NT2/D1 (cell line): ENCODE measurements at regions not wholly inside any gene's neighbourhood (a gene's known extent, or its start where the extent isn't known, plus 50 kb on each side); places are given as distances from the start of the nearest gene placed in this dataset.

Source experiments
- DNase-seq: peaks from one replicate; pipeline ENCODE4 v3.0.0-alpha.2; 2011; ENCODE audit warnings: low read depth, low spot score
- H3K27me3 ChIP-seq: 2 replicates; pipeline ENCODE4 v1.6.0; 2011; ENCODE audit warnings: mild to moderate bottlenecking; ENCODE audit not compliant: insufficient read length, insufficient read depth
- H3K36me3 ChIP-seq: 2 replicates; pipeline ENCODE4 v1.6.1; 2011; ENCODE audit warnings: mild to moderate bottlenecking, low read length, mixed read lengths; ENCODE audit not compliant: insufficient read depth, insufficient read length
- H3K4me1 ChIP-seq: 2 replicates; pipeline ENCODE4 v1.5.1; 2011; ENCODE audit not compliant: insufficient read depth, insufficient read length
- H3K4me3 ChIP-seq: 2 replicates; pipeline ENCODE4 v1.5.1; 2011; ENCODE audit warnings: low read depth; ENCODE audit not compliant: insufficient read length
- H3K9ac ChIP-seq: 2 replicates; pipeline ENCODE4 v1.6.0; 2011; ENCODE audit warnings: low read depth; ENCODE audit not compliant: insufficient read length
- H3K9me3 ChIP-seq: 2 replicates; pipeline ENCODE4 v1.5.1; 2011; ENCODE audit warnings: mild to moderate bottlenecking, low read length; ENCODE audit not compliant: insufficient read depth
- SUZ12 ChIP-seq: IDR thresholded peaks from 2 replicates; pipeline ENCODE4 v1.6.1; 2011; ENCODE audit not compliant: insufficient read length, insufficient read depth; ENCODE audit errors: extremely low read depth
- YY1 ChIP-seq: IDR thresholded peaks from 2 replicates; pipeline ENCODE4 v1.6.1; 2011; ENCODE audit not compliant: insufficient read length, insufficient read depth
- ZNF274 ChIP-seq: IDR thresholded peaks from 2 replicates; pipeline ENCODE4 v1.6.1; 2011; ENCODE audit warnings: mild to moderate bottlenecking, low read depth, low read length

DNA sequence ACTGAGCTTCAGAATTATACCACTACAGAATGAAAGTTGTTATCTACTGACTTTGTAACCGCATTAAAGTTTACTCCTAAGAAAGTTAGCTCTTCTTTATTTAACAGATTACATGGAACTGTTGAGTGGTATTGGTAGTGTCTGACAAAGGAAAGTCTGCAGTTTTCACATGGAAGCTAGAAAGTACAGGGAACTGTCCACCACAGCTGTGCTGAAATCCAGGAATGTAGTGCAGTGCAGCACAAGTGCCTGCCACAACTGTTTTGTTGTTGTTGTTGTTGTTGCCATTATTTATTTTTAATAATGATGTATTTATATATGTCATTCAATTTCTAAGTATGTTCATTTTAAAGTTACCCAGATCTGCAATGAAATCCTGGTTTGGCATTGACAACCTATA is 464.9 kb downstream of the TBC1D32 start:
- DNase-seq = no peak
- no peak overlapping the region for H3K9ac ChIP-seq
- H3K4me3 ChIP-seq = no peak overlapping the region
- TF ChIP-seq ZNF274 (no peak), SUZ12 (no peak), YY1 (no peak)
- H3K9me3 ChIP-seq = no peaks in the 10 kb centered on the region
- no peaks in the 10 kb centered on the region for H3K4me1 ChIP-seq
- no peaks in the 10 kb centered on the region for H3K36me3 ChIP-seq
- H3K27me3 ChIP-seq = no peaks in the 10 kb centered on the region

- no peaks in the 10 kb centered on the region for H3K4me1 ChIP-seq
- H3K9me3 ChIP-seq = no peaks in the 10 kb centered on the region
- no peak overlapping the region for H3K4me3 ChIP-seq
- no peak for DNase-seq
- no peak overlapping the region for H3K9ac ChIP-seq
- TF ChIP-seq ZNF274 = no peak
- TF ChIP-seq YY1 = no peak
- TF ChIP-seq SUZ12 = no peak
- H3K27me3 ChIP-seq = no peaks in the 10 kb centered on the region
- H3K36me3 ChIP-seq = no peaks in the 10 kb centered on the region
Observed at GRCh38 chr6:120857422-120857821, 476.9 kb downstream of the TBC1D32 start.

GRCh38 chr6:120854583-120854982 is 479.7 kb downstream of the TBC1D32 start:
- H3K9me3 ChIP-seq = no peaks in the 10 kb centered on the region
- no peak overlapping the region for H3K4me3 ChIP-seq
- DNase-seq = no peak
- H3K27me3 ChIP-seq = no peaks in the 10 kb centered on the region
- no peaks in the 10 kb centered on the region for H3K4me1 ChIP-seq
- TF ChIP-seq SUZ12 (no peak), ZNF274 (no peak), YY1 (no peak)
- no peaks in the 10 kb centered on the region for H3K36me3 ChIP-seq
- no peak overlapping the region for H3K9ac ChIP-seq

GRCh38 chr6:120853489-120853888 is 480.8 kb downstream of the TBC1D32 start:
- no peaks in the 10 kb centered on the region for H3K4me1 ChIP-seq
- H3K4me3 ChIP-seq = no peak overlapping the region
- H3K9me3 ChIP-seq = no peaks in the 10 kb centered on the region
- TF ChIP-seq SUZ12 = no peak
- no peak for TF ChIP-seq YY1
- no peak for TF ChIP-seq ZNF274
- no peak overlapping the region for H3K9ac ChIP-seq
- no peaks in the 10 kb centered on the region for H3K36me3 ChIP-seq
- H3K27me3 ChIP-seq = no peaks in the 10 kb centered on the region
- no peak for DNase-seq

- TF ChIP-seq YY1 = no peak
- no peak for TF ChIP-seq ZNF274
- TF ChIP-seq SUZ12 = no peak
Observed at GRCh38 chr6:120852293-120852849, 481.9 kb downstream of the TBC1D32 start.

DNA sequence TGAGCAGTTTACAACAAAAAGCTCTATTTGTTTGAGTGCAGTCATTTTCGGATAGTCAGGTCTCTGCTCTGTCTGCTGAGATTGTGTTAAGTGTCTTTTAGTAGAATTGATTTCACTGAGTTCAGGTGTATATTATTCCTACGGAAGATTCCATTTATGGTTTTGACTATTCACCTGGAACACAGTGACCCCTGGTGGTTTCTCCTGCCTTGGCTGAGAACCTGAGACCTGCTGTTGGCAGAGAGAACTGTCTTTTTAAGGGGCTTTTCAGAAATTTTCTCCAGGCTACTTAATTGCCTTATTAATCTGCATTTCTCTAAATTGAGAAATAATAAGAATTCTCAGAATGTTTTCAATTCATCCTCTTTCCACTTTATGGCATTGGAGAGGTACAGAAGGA is 508.0 kb downstream of the TBC1D32 start:
- no peak overlapping the region for H3K9ac ChIP-seq
- no peak for TF ChIP-seq YY1
- TF ChIP-seq ZNF274 = no peak
- no peak for TF ChIP-seq SUZ12
- peak; percentile 9 for DNase-seq
- H3K36me3 ChIP-seq = no peaks in the 10 kb centered on the region
- H3K4me1 ChIP-seq = no peaks in the 10 kb centered on the region
- no peak overlapping the region for H3K4me3 ChIP-seq
- H3K9me3 ChIP-seq = no peaks in the 10 kb centered on the region
- H3K27me3 ChIP-seq = no peaks in the 10 kb centered on the region

More at GRCh38 chr6:120852293-120852849, 481.9 kb downstream of the TBC1D32 start:
- no peak for DNase-seq
- H3K4me3 ChIP-seq = no peak overlapping the region
- no peaks in the 10 kb centered on the region for H3K4me1 ChIP-seq
- no peak overlapping the region for H3K9ac ChIP-seq
- H3K27me3 ChIP-seq = no peaks in the 10 kb centered on the region
- no peaks in the 10 kb centered on the region for H3K36me3 ChIP-seq
- no peaks in the 10 kb centered on the region for H3K9me3 ChIP-seq

- no peak overlapping the region for H3K9ac ChIP-seq
- no peak for DNase-seq
- no peaks in the 10 kb centered on the region for H3K27me3 ChIP-seq
- H3K4me3 ChIP-seq = no peak overlapping the region
- H3K36me3 ChIP-seq = no peaks in the 10 kb centered on the region
- TF ChIP-seq YY1 (no peak), ZNF274 (no peak)
- H3K9me3 ChIP-seq = no peaks in the 10 kb centered on the region; the same call in 1 of the 2 replicates
- H3K4me1 ChIP-seq = no peaks in the 10 kb centered on the region
Observed at GRCh38 chr6:120816794-120817193, 517.5 kb downstream of the TBC1D32 start.
